PFSK-1 (cell line): ENCODE measurements at regions not wholly inside any gene's neighbourhood (a gene's known extent, or its start where the extent isn't known, plus 50 kb on each side); places are given as distances from the start of the nearest gene placed in this dataset.

Experiments used
- POLR2AphosphoS5 ChIP-seq: IDR thresholded peaks from 2 replicates; pipeline ENCODE4 v1.6.1; 2012; ENCODE audit warnings: low read depth, mild to moderate bottlenecking, control low read depth, low read length, moderate library complexity
- SIN3A ChIP-seq: IDR thresholded peaks from 2 replicates; pipeline ENCODE4 v1.6.1; 2012; ENCODE audit warnings: mild to moderate bottlenecking, low read length, moderate library complexity, borderline replicate concordance; ENCODE audit not compliant: insufficient read depth

DNA sequence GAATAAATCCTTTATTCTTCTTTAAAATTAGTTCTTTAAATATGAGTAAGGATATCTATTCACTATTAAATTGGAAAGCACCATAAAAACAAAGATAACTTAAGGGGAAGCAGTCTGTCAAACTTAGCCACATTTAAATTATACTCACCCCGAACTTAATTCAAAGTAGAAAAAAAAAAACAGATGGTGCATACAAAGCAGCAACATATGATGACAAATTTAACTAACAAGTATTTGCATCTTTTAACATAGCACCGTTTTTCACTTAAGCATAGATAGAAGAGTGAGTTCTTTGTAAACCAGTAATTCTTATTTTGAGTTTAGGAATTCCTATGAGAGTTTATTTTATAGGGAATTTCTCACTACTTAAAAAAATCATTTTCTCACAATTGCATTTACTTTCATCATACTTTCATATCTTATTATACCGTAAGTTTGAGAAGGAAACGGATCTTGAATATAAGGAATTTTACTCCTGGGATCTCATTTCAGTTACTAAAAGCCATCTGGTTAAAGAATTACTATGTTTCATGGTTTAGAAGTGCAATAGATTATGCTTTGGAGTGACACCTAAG lies 828.2 kb upstream of the MAP3K7 start:
- TF ChIP-seq POLR2AphosphoS5, result no peak
- TF ChIP-seq SIN3A, result no peak
